NCI-H82 treated with DMSO at 0.1 percent for 48 hours (cell line): ENCODE measurements at regions not wholly inside any gene's neighbourhood (a gene's known extent, or its start where the extent isn't known, plus 50 kb on each side); places are given as distances from the start of the nearest gene placed in this dataset.

Experiments
- DNase-seq: peaks from one replicate; lab custom pipeline; 2025; ENCODE audit not compliant: unreplicated experiment; lab: John Stamatoyannopoulos, UW

DNA sequence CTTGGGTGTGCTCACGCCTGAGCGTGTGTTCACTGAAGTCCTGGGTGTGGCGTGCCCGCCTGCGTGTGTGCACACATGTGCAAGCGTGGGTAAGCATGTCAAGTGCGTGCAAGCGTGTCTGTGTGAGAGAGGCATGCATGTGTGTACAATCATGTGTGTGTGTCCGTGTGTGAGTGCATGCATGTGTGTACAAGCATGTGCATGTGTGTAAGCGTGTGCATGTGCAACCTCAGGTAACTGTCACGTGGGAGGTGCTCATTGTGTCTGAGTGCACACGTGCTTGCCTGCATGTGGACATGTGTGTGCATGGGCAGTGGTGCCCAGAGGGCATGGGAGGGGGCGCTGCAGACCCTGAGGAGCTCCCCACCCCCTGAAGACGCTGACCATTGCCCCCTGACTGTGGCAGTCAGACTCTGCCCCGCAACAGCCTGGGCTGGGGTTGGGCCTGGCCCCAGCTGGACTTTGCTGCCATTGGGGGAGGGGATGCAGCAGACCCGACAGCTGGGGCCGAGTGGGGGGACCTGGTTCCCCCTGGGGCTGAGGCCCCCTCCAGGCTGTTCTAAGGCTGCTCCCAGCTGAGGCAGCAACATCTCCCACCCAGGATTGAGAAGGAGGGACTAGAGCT, 88.1 kb downstream of the UNCX start:
- DNase-seq, result no peak

DNA sequence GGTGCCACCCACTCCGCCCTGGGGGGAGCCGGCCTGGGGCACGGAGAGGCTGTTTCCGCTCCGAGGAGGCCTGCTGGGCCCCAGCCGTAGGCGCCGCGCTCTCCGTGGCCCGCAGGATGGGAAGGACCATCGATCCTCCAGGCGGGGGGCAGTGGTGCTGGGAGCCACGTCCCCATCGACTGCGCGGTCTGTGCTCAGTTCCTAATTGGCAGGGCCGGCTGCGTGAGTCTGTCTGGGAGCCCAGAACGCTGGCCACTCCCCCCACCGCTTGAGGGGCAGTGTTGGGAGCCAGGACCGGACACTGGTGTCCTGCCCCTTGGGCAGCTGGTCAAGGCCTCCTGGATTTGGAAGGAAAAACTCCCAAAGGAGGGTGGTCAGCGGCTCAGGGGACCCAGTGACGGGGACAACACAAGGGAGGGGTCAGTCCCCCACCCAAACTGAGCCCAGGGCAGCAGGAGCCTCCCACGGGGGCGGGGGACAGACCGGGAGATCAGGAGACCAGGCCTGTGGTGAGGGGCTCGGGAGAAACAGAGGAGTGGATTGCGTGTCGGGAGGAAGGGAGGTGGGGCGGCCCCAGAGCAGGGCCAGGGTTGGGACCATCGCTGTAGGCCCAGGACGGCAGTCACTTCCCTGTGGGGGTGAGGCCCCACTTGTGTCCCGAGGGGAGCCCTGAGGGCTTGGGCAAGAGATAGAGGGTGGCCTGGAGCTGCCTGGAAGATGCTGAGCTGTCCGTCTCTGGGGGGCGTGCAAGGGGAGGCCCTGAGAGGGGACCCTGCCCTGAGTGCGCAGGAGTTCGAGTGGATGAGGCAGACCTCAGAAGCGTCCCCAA, 89.0 kb downstream of the UNCX start:
- no peak for DNase-seq

DNA sequence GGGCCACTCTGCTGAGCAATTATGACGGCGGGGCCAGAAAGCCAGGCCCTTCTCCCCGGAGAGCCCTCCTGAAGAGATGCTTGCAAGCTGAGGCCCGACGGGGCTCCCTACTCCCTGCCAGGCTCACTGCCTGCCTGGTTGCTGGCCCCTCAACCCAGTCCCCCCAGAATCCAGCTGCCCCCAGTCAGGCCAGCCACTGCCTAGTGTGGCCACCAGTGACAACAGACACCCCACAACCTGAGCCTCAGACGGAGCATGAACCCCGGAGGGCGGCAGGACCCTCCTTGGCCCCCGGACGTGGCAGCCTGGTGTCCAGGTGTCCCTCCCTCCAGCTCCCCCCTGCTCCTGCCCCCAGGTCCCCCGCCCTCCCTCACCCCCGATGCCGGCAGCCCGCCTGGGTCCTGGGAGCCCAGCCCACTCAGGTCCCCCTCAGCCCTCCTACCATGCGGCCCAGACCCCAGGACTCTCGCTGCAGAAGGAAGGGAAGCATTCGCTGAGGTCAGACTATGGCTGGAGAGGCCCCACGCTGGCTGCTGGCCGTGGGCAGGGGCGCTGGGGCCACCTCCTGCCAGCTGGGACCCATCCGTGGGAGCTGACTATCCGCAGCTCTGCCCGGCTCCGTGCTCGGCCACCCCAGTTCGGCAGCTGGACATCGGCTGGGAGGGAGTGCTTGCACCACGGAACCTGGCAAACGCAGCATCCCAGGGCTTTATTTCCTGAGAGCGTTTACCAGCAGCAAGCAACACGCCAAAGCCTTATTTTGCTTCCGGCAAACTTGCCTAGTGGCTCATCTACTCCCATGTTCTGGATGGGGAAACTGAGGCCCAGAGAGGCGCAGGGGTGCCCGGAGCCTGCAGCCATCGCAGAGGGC, 89.8 kb downstream of the UNCX start:
- no peak for DNase-seq

DNA sequence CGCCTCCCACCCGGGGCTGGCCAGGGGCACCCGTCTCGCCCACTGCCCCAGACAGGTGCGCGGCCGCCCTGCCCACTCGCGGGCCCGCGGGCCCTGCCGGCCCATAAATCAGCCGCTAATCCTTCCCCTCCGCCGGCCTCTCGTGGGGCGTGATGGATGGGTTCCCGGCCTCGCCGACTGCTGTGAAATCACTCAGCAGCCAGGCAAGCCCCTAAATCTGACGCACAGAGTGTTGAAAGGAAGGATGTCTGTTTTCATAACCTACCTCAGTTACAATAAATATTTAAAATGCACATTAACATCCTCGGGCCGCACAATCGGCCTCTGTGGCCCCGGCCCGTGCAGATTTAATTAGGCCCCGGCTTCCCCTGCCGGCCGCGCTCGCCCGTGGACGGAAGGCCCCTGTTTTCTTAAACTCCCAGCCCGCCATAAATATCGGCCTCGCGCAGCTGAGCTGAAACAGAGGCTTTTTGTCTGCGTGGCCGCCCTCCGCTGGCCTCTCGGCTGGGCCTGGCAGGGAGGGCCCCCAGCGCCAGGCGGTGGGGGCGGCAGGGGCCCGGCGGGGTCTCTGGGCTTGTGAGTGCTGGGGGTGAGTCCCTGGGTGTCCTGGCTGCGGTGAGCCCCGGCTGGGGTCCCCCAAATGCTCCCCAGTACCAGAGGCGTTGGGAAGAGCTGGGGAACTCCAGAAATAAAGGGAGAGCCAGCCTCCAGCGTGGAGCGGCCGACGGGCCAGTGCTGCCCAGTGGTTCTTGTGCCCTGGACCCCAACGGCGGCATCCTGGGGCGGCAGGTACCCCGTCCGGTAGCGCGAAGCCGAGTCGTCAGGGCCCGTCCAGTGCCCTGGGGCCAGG, 90.7 kb downstream of the UNCX start:
- no peak for DNase-seq

DNA sequence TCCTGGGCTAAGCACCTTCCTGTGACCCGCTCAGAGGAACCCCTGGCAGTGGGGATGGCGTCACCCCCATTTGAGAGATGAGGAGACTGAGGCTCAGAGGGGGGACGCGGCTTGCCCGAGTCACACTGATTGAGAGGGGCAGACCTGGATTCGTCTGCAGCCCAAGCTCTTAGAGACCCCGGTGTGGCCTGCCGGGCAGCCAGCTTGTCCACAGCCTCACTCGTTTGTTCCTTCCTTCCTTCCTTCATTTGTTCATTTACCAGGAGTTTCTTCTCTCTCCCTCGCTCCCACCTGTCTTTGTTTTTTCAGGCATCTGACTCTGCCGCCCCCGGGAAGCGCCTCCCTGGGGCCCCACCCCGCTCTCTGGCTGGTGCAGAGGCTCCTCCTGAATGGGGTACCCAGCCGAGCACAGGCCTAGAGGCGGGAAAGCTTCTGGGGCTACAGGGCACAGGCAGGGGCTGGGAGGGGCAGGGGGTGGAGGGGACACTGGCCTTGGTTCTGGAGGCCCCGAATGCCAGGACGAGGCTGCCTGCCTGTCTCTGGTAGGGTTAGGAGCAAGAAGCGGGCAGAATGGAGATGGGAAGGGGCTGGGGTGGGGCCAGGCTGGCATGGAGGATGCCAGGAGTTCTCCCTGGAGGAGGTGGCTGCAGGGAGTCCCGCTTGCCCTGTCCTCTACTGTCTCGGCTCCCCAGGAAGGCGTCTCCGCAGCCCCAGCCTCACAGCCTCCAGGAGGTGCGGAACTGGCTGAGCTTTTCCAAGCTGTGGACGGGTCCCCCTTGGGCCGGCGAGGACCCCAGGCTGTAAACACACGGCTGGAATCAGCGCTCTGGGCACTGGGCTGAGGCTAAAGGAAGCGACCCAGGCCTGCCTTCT, 91.6 kb downstream of the UNCX start:
- DNase-seq, result no peak

DNA sequence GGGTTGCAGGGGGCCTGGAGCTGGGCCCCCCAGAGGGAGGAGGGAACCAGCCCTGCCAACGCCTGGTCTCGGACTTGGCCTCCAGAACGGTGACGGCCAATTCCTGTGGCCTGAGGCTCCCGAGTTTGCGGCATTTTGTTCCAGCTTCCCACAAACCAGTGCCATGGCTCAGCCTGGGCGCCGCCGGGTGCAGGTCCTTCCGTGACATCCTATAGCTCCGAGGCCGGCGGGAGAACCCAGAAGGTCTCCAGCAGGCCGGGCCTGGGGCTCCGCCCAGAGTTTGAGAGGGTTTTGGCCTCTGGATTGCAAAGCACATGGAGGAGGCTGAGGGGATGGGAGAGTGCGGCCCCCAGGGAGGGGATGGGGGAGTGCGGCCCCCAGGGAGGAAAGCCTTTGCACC, 92.6 kb downstream of the UNCX start:
- no peak for DNase-seq

DNA sequence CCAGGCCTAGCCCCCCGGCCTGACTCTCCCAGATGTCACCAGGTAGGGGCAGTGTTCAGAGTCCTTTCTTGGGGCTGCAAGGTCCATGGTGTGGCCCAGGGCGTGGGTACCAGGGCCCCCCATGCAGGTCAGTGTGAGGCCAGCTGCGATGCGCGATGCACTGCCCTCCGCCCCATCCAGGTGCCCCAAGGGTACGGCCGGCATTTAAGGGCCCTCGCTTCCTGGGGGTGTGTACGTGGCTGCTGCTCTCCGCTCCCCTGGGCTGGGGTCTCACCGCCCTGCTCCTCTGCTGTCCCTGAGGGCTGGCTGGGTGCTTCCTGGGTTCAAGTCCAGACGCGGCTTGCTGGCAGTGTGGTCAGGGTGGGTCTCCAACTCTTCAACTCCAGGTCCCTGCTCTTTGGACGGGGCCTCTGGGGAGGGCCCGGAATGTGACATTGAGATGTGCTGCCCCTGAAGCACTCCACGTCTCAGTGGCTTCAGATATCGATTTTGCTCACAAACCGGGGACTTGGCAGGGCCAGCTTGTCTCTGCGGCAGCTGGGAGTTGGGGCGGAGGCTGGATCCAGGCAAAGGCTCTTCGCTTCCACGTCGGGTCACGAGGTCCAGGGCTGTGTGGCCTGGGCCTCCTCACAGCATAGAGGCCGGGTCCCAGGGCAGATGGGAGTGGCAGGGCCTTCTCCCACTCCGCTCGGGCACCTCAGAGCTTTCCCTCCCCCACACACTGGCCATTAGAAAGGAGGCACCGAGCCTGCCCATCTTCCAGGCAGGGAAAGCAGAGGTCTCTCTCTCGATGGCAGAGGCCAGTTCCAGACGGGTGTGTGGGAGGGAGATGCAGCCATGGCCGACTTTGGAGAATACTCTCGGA, 93.2 kb downstream of the UNCX start:
- DNase-seq, result no peak

DNA sequence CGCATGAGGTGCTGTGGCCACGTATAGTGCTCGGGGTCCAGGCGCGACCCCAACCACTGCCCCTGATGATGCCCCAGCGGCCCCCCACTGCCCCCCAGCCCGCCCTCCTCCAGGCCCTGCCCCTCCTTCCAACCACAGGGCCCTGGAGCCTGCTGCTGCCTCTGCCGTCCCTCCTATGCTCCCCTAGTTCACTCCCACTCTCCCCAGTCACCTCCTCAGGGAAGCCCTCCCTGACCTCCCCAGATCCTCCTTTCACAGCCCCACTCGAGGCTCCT, 93.8 kb downstream of the UNCX start:
- DNase-seq, result no peak

DNA sequence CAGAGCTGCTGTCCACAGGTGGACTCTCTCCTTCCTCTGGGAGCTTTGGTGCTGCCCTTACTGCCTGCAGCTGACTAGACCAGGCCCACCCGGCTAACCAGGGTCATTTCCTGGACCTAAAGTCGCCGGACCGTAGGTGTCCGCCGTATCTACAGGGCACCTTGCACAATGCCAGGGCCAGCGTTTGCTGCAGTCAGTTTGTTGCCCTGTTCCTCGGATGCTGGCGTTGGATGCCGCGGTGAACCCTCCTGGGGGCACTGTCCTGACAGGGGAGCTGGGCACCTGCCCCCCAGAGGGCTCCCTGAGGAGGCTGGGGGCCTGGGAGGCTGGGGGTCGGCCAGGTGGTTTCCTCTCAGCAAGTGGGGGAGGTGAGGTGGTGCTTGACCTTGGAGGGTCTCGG, 96.6 kb downstream of the UNCX start:
- DNase-seq, result no peak

DNA sequence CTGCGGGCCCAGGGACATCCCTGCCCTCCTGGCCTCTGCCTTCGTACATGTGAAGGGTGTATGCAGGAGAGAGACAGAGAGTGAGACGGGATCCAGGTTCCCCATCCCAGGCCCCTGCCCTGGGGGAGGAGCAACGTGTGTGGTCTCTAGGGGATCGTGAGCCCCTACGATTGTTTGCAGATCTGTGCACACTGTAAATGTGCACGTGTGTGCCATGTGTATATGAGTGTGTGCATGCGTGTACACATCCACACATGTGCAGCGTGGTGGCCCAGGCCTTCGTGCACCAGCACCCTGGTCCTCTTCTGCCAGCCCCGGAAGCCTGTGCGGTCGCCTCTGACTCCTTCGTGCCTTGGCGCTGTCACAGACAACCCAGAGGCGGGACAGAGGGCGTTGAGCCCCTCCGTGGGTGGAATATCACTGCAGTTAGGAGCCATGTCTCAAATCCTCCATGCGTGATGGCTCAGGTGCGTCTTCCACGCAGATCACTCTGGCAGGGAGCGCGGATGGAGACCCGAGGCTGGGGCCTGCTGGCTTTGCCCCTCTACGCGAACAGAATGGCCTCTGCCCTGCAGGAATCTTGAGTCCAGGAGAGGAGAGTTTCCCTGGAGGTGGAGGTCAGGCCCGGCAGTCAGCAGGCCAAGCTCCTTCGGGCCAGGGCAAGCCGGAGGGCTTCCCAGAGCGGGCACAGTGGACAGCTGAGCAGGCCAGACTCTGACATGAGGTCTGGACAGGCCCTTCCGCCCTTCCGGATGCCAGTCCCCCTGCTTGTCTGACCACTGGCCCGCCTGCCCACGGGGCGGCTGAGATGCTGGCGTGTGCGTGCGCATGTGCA, 97.5 kb downstream of the UNCX start:
- no peak for DNase-seq

DNA sequence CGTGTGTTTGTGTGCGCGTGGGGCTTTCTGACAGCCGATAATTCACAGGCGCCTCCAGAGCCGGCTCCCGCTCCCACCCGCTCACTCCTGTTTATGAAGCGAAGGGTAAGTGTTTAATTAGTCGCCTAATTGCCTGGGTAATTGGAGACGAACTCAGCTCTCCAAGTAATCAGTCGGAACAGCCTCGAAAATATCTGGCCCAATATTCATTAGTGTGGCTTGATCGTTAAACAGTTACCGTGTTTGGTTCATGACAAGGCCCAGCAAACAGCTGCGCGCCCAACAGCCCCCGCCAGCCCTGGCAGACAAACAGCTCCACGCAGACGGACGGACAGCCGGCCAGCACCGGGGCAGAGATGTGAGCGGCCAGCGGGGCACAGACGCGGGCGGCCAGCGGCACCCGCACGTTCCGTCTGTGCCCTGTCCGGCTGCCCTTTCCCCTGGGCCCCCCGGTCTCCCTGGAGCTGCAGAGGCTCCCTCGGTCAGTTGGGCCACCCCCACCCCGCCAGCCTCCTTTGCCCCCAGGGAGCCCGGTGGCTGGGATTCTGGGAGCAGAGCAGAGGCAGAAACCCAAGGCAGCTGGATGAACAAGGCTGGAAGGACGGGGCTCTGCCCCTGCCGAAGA, 98.2 kb downstream of the UNCX start:
- DNase-seq, result no peak

DNA sequence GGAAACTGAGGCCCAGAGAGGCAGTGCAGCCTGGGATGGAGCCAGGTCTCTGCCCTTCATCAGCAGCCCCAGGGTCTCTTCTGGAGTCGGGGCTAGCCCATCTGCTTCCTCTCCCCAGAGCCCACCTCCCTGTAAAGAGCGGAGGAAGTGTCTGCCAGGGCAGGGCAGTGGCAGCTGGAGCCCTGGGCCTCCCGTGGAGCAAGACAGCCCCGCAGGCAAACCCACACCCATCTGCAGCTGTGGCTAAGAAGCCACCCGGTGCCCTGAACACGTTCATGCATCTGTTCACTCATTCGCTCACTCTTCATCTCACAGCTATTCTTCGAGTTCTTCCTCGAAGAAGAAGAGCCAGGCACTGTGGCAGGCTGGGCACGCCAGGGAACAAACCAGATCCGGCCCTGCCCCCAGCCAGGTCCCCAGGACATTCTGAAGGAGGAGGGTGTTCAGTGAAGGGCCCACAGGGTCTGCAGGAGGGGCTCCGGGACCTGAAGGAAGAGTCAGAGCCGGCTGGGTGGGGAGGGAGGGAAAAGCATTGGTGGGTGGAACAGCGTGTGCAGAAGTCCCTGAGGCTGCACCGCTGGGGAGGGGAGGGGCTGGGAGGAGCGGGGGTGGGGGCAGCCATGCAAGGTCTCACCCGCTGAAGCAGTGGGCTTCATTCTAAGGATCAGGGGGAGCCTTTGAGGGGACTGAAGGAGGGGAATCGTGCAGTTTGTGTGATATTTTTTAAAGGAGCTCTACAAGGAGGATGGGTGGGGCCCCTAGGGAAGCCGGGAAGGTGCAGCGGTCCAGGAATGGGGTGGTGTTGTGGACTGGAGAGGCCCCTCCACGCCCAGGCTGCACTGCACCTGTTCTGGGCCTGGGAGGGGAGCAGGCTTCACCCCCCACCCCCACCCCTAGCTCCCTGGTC, 99.1 kb downstream of the UNCX start:
- no peak for DNase-seq

DNA sequence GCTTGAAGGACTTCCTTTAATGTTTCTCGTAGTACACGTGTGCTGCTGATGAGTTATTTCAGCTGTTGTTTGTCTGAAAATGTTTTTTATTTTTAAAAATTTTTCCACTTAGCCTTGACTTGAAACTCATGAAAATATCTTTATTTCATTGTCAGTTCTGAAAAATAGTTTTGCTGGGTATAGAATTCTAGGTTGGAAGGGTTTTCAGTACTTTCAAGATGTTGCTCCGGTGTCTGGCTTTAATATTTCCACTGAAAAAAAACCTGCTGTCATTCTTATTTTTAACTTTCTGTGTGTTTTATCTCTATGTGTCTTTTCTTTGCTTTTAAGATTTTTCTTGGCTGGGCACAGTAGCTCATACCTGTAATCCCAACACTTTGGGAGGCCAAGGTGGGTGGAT, 103.8 kb downstream of the UNCX start:
- no peak for DNase-seq

DNA sequence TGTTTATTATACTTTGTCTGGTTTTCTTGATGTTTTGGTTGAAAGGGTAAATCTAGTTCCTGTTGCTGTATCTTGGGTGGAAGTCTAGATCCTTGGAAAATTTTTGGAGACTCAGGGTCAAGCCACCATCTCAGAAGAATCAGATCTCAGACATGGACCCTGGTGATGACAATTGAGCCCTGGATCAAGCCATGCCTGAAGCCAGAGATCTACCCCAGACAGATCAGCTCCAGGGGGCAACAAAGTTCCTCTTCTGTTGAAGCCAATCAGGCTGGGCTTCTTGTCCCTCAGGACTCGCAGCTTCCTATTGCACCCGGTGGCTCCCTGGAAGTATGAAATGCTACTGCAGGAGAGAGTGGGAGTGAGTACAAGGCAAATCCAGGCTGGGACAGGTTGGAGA, 106.9 kb downstream of the UNCX start:
- no peak for DNase-seq

DNA sequence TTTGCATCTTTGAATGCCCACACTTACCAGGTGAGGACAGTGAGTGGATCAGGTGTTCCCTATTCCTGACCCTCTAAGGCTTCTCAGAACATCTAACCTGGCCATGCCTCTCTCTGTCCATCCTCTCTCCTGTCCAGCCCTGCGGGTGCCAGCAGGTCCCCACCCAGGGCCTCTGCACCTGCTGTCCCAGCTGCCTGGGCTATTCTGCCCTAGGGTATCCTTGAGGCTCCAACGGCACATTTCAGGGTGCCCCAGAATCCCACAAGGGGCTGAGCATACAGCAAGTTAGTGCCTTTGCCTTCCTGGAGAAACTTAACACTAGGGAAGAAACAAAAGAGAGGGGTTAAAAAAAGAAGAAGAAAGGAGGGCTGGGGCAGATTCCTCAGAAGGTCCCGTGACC, 107.4 kb downstream of the UNCX start:
- no peak for DNase-seq

DNA sequence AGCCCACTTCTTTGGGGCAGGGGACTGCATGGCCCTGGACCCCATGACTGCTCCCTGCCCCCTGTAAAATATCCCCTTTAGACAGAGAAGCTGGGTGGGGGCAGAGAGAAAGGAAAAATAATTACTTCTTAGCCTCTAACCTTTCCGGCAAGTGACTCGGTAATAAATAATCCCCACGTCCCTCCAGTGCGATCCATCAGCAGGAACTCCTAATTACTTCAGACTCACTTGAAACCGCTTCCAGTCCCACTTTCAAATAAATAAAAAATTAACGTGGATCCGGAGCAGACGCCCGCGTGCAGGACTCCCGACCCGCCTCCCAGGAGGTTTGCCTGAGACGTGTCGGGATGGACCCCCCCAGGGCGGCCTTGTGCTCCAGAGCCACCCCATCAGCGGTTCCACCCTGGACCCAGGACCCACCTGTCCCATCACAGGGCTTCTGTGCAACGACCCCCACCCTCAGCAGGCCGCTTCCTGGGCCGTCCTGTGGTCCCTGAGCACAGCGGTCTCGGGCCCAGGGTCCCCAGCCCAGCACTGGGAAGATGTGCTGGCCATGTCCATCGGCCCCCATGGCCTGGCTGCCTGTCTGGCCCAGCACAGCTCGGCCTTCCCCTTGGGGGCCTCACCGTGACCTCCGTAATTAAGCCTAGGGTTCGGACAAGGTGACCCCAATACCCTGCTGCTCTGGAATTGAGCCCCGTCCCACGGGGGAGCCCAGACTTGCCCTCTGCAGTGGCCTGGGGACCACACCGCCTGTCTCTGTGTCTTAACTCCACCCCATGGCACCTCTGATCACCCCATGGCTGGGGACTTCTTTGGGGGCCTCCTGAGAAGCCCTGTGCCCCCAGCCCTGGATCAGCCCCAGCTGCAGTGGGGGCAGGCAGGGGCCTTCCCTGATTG, 108.0 kb downstream of the UNCX start:
- DNase-seq, result no peak
